OCI-LY7 (cell line): ENCODE measurements at regions not wholly inside any gene's neighbourhood (a gene's known extent, or its start where the extent isn't known, plus 50 kb on each side); places are given as distances from the start of the nearest gene placed in this dataset.

ENCODE experiments used
- EZH2phosphoT487 ChIP-seq: fragments of 200-600 bp; sonication (generic); IDR thresholded peaks from 2 replicates; pipeline ENCODE4 v1.6.1; 2018; ENCODE audit warnings: low read depth, borderline replicate concordance, mild to moderate bottlenecking, mixed run types, antibody characterized with exemption, low read length, moderate library complexity, mixed read lengths
- TF ChIP-seq, protein P1 (sequence below): fragments of 200-600 bp; sonication (generic); conservative IDR thresholded peaks from 2 replicates; pipeline ENCODE4 v1.5.1; 2014; ENCODE audit warnings: mild to moderate bottlenecking, antibody characterized with exemption, low read length, moderate library complexity, mixed read lengths

DNA sequence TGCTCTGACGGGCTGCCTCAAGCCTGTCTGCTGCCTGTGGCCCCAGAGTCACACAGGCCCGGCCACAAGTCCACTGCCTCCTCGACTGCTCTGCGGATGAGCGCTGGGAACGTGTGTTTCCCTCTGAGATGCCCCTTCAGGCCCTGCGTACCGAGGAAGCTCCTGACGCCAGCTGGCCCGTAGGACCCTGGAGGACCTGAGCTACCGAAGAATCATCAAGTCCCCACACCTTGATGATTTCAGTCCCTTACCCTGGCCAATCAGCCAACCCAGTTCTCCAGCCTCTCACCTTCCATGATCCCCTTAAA lies 96.6 kb upstream of the LRPAP1 start:
- TF ChIP-seq, protein P1, sequence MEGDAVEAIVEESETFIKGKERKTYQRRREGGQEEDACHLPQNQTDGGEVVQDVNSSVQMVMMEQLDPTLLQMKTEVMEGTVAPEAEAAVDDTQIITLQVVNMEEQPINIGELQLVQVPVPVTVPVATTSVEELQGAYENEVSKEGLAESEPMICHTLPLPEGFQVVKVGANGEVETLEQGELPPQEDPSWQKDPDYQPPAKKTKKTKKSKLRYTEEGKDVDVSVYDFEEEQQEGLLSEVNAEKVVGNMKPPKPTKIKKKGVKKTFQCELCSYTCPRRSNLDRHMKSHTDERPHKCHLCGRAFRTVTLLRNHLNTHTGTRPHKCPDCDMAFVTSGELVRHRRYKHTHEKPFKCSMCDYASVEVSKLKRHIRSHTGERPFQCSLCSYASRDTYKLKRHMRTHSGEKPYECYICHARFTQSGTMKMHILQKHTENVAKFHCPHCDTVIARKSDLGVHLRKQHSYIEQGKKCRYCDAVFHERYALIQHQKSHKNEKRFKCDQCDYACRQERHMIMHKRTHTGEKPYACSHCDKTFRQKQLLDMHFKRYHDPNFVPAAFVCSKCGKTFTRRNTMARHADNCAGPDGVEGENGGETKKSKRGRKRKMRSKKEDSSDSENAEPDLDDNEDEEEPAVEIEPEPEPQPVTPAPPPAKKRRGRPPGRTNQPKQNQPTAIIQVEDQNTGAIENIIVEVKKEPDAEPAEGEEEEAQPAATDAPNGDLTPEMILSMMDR: no peak
- TF ChIP-seq EZH2phosphoT487: no peak
